OCI-LY7 (cell line): ENCODE measurements at regions not wholly inside any gene's neighbourhood (a gene's known extent, or its start where the extent isn't known, plus 50 kb on each side); places are given as distances from the start of the nearest gene placed in this dataset.

Experiments
- CTCF ChIP-seq: fragments of 200-600 bp; sonication (generic); conservative IDR thresholded peaks from 2 replicates; pipeline ENCODE4 v1.5.1; 2014; ENCODE audit warnings: mild to moderate bottlenecking, antibody characterized with exemption, low read length, moderate library complexity, mixed read lengths
- EZH2phosphoT487 ChIP-seq: fragments of 200-600 bp; sonication (generic); IDR thresholded peaks from 2 replicates; pipeline ENCODE4 v1.6.1; 2018; ENCODE audit warnings: low read depth, borderline replicate concordance, mild to moderate bottlenecking, mixed run types, antibody characterized with exemption, low read length, moderate library complexity, mixed read lengths

DNA sequence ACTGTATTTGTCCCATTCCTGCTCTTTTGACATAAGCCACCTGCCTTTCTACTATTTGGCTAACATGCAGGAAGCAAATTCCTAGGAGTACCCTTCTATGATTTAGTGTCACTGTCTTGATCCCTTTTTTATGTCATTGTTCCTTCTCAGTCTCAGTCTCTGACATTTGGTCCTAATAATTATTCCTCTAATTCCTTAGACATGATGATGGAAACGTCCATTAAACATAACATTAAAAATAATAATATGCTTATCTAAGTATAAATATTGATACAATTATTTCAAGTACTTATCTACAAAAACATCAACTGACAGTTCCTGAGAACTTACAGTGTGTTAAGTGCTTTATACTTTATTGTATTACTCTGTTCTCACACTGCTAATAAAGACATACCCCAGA lies 857.0 kb upstream of the LCORL start:
- no peak for TF ChIP-seq CTCF
- no peak for TF ChIP-seq EZH2phosphoT487
